IMR-90 (cell line): ENCODE measurements at regions not wholly inside any gene's neighbourhood (a gene's known extent, or its start where the extent isn't known, plus 50 kb on each side); places are given as distances from the start of the nearest gene placed in this dataset.
A peak's percentile ranks its signal among the peaks of the same experiment; 100 is the strongest.

Experiments used
- ATAC-seq: fragments of 200-7000 bp; cut with Tn5 transposase; 2 replicates; pipeline ENCODE4 v1.9.1; 2020; ENCODE audit warnings: low read depth, mild to moderate bottlenecking, moderate library complexity
- BruUV-seq: library from RNA; stranded (reverse); fragments of 400-500 nt; replicated peaks from 2 replicates; lab custom pipeline; 2021; lab: Mats Ljungman, UMichigan
- CTCF ChIA-PET: fragments of 300-600 bp; formaldehyde crosslinking; extraction: SDS; loops from one replicate; lab custom pipeline; 2021; ENCODE audit warnings: antibody characterized with exemption; lab: Yijun Ruan, JAX
- POLR2A ChIA-PET: fragments of 300-600 bp; sonication (Branson Sonifier 250); formaldehyde crosslinking; loops from one replicate; lab custom pipeline; 2022; ENCODE audit warnings: antibody characterized with exemption; ENCODE audit not compliant: unreplicated experiment; lab: Charles Lee
- DNase-seq: peaks from one replicate; pipeline ENCODE4 v3.0.0; 2013
- H2AFZ ChIP-seq: replicated peaks from 2 replicates; pipeline ENCODE3; 2013; ENCODE audit warnings: low read length, mild to moderate bottlenecking; ENCODE audit not compliant: poor library complexity
- H2AK5ac ChIP-seq: 2 replicates; pipeline ENCODE4 v1.6.1; 2013; ENCODE audit warnings: low read depth, low read length, inconsistent platforms
- H2AK9ac ChIP-seq: replicated peaks from 2 replicates; pipeline ENCODE3; 2013; ENCODE audit warnings: mild to moderate bottlenecking, low read depth, low read length, moderate library complexity; ENCODE audit not compliant: poor library complexity
- H2BK120ac ChIP-seq: 2 replicates; pipeline ENCODE4 v1.6.1; 2013; ENCODE audit warnings: low read depth, low read length, inconsistent platforms
- H2BK15ac ChIP-seq: 3 replicates; pipeline ENCODE4 v1.6.1; 2013; ENCODE audit warnings: low read depth, low read length, inconsistent platforms
- H2BK20ac ChIP-seq: 2 replicates; pipeline ENCODE4 v1.6.1; 2013; ENCODE audit warnings: low read depth, mild to moderate bottlenecking, inconsistent platforms, low read length, moderate library complexity
- H2BK5ac ChIP-seq: 2 replicates; pipeline ENCODE4 v1.6.1; 2013; ENCODE audit warnings: mild to moderate bottlenecking, low read depth, low read length, inconsistent platforms; ENCODE audit not compliant: poor library complexity, severe bottlenecking
- H3K14ac ChIP-seq: replicated peaks from 2 replicates; pipeline ENCODE4 v1.6.1; 2013; ENCODE audit warnings: low read depth, low read length, inconsistent platforms
- H3K18ac ChIP-seq: 2 replicates; pipeline ENCODE4 v1.6.1; 2013; ENCODE audit warnings: low read depth, low read length, control low read depth
- H3K23ac ChIP-seq: 2 replicates; pipeline ENCODE4 v1.6.1; 2013; ENCODE audit warnings: low read depth, low read length, inconsistent platforms
- H3K27ac ChIP-seq: 2 replicates; pipeline ENCODE4 v1.5.1; 2013; ENCODE audit warnings: mild to moderate bottlenecking, control low read depth, low read length; ENCODE audit not compliant: insufficient read depth
- H3K27me3 ChIP-seq: 2 replicates; pipeline ENCODE4 v1.6.1; 2013; ENCODE audit warnings: low read length; ENCODE audit not compliant: control insufficient read depth, insufficient read depth
- H3K36me3 ChIP-seq: 2 replicates; pipeline ENCODE4 v1.6.1; 2013; ENCODE audit warnings: low read length, mixed read lengths; ENCODE audit not compliant: control insufficient read depth, insufficient read depth
- H3K4ac ChIP-seq: 2 replicates; pipeline ENCODE4 v1.6.1; 2013; ENCODE audit warnings: low read depth, low read length, inconsistent platforms
- H3K4me1 ChIP-seq: 2 replicates; pipeline ENCODE4 v1.6.1; 2013; ENCODE audit warnings: low read length, mixed read lengths; ENCODE audit not compliant: control insufficient read depth, insufficient read depth
- H3K4me2 ChIP-seq: 2 replicates; pipeline ENCODE4 v1.6.1; 2013; ENCODE audit warnings: low read depth, mild to moderate bottlenecking, control low read depth, low read length, moderate library complexity
- H3K4me3 ChIP-seq: 2 replicates; pipeline ENCODE4 v1.5.1; 2013; ENCODE audit warnings: low read depth, mild to moderate bottlenecking, control low read depth, low read length, moderate library complexity; ENCODE audit not compliant: insufficient read depth
- H3K56ac ChIP-seq: 2 replicates; pipeline ENCODE4 v1.6.1; 2013; ENCODE audit warnings: low read length, inconsistent platforms; ENCODE audit not compliant: insufficient read depth; ENCODE audit errors: extremely low read depth
- H3K79me1 ChIP-seq, 2 experiments: 2 replicates each; pipeline ENCODE4 v1.6.1; 2013; ENCODE audit warnings: low read length in 2 of 2, inconsistent platforms in 1 of 2, low read depth in 1 of 2
- H3K9ac ChIP-seq: 2 replicates; pipeline ENCODE4 v1.6.1; 2013; ENCODE audit warnings: low read depth, low read length, control low read depth
- H3K9me1 ChIP-seq: 2 replicates; pipeline ENCODE4 v1.6.1; 2013; ENCODE audit warnings: low read length, inconsistent platforms; ENCODE audit not compliant: insufficient read depth
- H3K9me3 ChIP-seq: 2 replicates; pipeline ENCODE4 v1.6.1; 2013; ENCODE audit warnings: low read length; ENCODE audit not compliant: control insufficient read depth, insufficient read depth
- H4K20me1 ChIP-seq: 2 replicates; pipeline ENCODE4 v1.6.1; 2013; ENCODE audit warnings: low read length, inconsistent platforms; ENCODE audit not compliant: insufficient read depth
- H4K5ac ChIP-seq: 2 replicates; pipeline ENCODE4 v1.6.1; 2013; ENCODE audit warnings: mild to moderate bottlenecking, low read depth, low read length, control low read depth
- H4K8ac ChIP-seq, 2 experiments: 2 replicates each; pipeline ENCODE4 v1.6.1; 2013; ENCODE audit warnings: low read depth in 2 of 2, low read length in 2 of 2, control low read depth in 1 of 2, inconsistent platforms in 1 of 2
- H4K91ac ChIP-seq: 2 replicates; pipeline ENCODE4 v1.6.1; 2013; ENCODE audit warnings: low read depth, low read length, inconsistent platforms; ENCODE audit not compliant: insufficient read depth
- CHD1 ChIP-seq: IDR thresholded peaks from 2 replicates; pipeline ENCODE4 v1.6.1; 2012; ENCODE audit warnings: low read depth, low read length, improper control_type of control experiment
- CTCF ChIP-seq: conservative IDR thresholded peaks from 2 replicates; pipeline ENCODE4 v1.5.1; 2012; ENCODE audit warnings: mild to moderate bottlenecking, low read depth, low read length, improper control_type of control experiment
- MAFK ChIP-seq: IDR thresholded peaks from 2 replicates; pipeline ENCODE4 v1.6.1; 2012; ENCODE audit warnings: low read depth, low read length, improper control_type of control experiment
- MAZ ChIP-seq: IDR thresholded peaks from 2 replicates; pipeline ENCODE4 v1.6.1; 2012; ENCODE audit warnings: low read depth, mild to moderate bottlenecking, low read length, improper control_type of control experiment, moderate library complexity, borderline replicate concordance
- POLR2A ChIP-seq: IDR thresholded peaks from 2 replicates; pipeline ENCODE4 v1.6.1; 2012; ENCODE audit warnings: mild to moderate bottlenecking, low read depth, low read length
- RCOR1 ChIP-seq: IDR thresholded peaks from 2 replicates; pipeline ENCODE4 v1.6.1; 2012; ENCODE audit warnings: mild to moderate bottlenecking, low read length, improper control_type of control experiment; ENCODE audit not compliant: insufficient replicate concordance
- WGBS, 2 experiments: methylation state at CpG; one replicate each; pipeline versions ENCODE4 v1.1.5 to v1.1.7; 2013; ENCODE audit warnings: missing lambda C conversion rate in 2 of 2; ENCODE audit not compliant: insufficient read length in 1 of 2; ENCODE audit errors: extremely low coverage in 2 of 2; 5-methylcytosine and 5-hydroxymethylcytosine counted together
- dilution Hi-C: fragments of 300-500 bp; cut with HindIII; formaldehyde crosslinking; loops from one replicate; pipeline ENCODE4 v1.14.3; 2018; ENCODE audit warnings: low sequenced_read_pairs; ENCODE audit not compliant: unreplicated experiment
- in situ Hi-C: fragments of 300-500 bp; cut with MboI; formaldehyde crosslinking; loops from 3 replicates; pipeline ENCODE4 v1.14.3; 2019; ENCODE audit warnings: low sequenced_read_pairs, inconsistent platforms, mixed read lengths
- intact Hi-C: fragments of 100-400 bp; cut with micrococcal nuclease; formaldehyde crosslinking; loops from 2 replicates; pipeline ENCODE4 v1.10.0; 2022

- CTCF ChIA-PET: interaction anchor here (0.9 kb wide), 1 partner anchor 149 kb away, joined by 3 read pairs; no protein-coding TSS in a partner anchor
- Histone ChIP-seq H2AK9ac (no peak overlapping the region), H2AFZ (no peak overlapping the region), H3K9me3 (0 out of 2 replicates have a peak, but pooled peaks cover 4% of the 10 kb centered on the region), H3K4me3 (no peak overlapping the region), H2BK5ac (no peak overlapping the region), H3K27me3 (no peaks in the 10 kb centered on the region), H3K4me2 (no peak overlapping the region), H3K4ac (peak overlapping the region; percentile 24; the same call in 1 of the 2 replicates), H3K4me1 (peaks cover 2% of the 10 kb centered on the region; the same call in 1 of the 2 replicates), H3K27ac (no peak overlapping the region), H3K14ac (no peak overlapping the region), H3K9ac (no peak overlapping the region), H3K36me3 (no peaks in the 10 kb centered on the region), H3K79me1 (peaks cover 0 to under 1% of the 10 kb centered on the region in 2 experiments; a peak in 1 of 4 replicates), H3K9me1 (peaks cover 4% of the 10 kb centered on the region), H3K18ac (no peak overlapping the region), H2AK5ac (0 out of 2 replicates have a peak overlapping the region, but pooled peaks have one; percentile 43), H4K5ac (no peak overlapping the region), H3K56ac (no peak overlapping the region), H2BK15ac (no peak overlapping the region), H2BK20ac (0 out of 2 replicates have a peak overlapping the region, but pooled peaks have one; percentile 10), H4K91ac (no peak overlapping the region), H4K20me1 (no peaks in the 10 kb centered on the region), H4K8ac (no peak overlapping the region), H2BK120ac (no peak overlapping the region), H3K23ac (no peak overlapping the region)
- TF ChIP-seq POLR2A (no peak), MAZ (no peak), CTCF (no peak), RCOR1 (no peak), MAFK (no peak), CHD1 (no peak)
- ATAC-seq (no peak), DNase-seq (no peak)
- POLR2A ChIA-PET: no interaction called here
- 40% methylated on average over 1 of the region's 5 CpGs; no CpG with 5 or more reads in 1 of the 2 experiments for WGBS, 2 experiments
- BruUV-seq: no TSS peak
- dilution Hi-C loops: no loop called here
- intact Hi-C loops: no loop called here
- in situ Hi-C loops: no loop called here
These were observed 79.6 kb downstream of the LBH start for GRCh38 chr2:30310955-30311354.
